VCaP (cell line): ENCODE measurements at regions not wholly inside any gene's neighbourhood (a gene's known extent, or its start where the extent isn't known, plus 50 kb on each side); places are given as distances from the start of the nearest gene placed in this dataset.

ENCODE experiments used
- H3K27ac ChIP-seq: fragments of 450-650 bp; 2 replicates; pipeline ENCODE4 v1.5.1; 2017
- TF ChIP-seq, protein P1 (sequence below): fragments of 450-650 bp; conservative IDR thresholded peaks from 2 replicates; pipeline ENCODE4 v1.5.1; 2017; ENCODE audit warnings: mild to moderate bottlenecking, moderate library complexity

DNA sequence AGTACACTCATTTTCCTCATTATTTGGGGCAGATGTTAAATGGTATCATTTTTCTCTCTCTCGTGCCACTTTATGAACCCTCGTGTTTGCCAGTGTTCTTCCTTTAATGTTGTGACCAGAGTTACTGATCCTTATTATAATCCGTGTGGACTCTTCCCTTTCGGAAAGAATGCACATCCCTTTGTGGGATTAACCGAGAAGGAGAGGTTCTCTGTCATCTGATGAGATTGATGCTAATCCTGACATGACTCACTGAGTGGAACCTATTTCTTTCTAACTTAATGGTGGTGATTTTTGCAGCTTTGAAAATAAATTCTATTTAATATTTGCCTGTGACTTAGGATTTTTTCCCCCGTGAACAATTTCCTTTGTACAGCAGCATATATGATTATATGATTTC lies 300.0 kb upstream of the MAN1A1 start:
- TF ChIP-seq, protein P1, sequence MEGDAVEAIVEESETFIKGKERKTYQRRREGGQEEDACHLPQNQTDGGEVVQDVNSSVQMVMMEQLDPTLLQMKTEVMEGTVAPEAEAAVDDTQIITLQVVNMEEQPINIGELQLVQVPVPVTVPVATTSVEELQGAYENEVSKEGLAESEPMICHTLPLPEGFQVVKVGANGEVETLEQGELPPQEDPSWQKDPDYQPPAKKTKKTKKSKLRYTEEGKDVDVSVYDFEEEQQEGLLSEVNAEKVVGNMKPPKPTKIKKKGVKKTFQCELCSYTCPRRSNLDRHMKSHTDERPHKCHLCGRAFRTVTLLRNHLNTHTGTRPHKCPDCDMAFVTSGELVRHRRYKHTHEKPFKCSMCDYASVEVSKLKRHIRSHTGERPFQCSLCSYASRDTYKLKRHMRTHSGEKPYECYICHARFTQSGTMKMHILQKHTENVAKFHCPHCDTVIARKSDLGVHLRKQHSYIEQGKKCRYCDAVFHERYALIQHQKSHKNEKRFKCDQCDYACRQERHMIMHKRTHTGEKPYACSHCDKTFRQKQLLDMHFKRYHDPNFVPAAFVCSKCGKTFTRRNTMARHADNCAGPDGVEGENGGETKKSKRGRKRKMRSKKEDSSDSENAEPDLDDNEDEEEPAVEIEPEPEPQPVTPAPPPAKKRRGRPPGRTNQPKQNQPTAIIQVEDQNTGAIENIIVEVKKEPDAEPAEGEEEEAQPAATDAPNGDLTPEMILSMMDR: no peak

DNA sequence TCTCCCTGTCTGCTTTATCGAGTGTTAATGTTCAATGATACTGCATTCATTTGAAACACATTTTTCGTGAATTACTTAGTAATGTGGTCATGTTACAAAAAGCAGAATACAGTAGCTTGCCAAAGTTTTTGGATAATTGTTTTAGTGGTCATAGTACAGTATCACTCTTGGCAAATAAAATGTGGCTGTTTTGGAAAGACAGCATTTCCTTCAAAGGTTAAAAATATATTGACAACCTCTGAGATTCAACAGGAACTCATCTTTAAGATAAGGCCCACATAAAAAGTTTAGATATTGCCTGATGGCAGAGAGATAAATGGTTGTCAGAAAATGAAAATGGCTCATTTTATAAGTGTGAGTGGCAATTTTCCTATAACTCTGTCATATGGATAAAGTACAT lies 297.7 kb upstream of the MAN1A1 start:
- TF ChIP-seq, protein P1: no peak
- H3K27ac ChIP-seq: no peak overlapping the region

More for the DNA sequence above, 300.0 kb upstream of the MAN1A1 start:
- H3K27ac ChIP-seq: no peak overlapping the region

DNA sequence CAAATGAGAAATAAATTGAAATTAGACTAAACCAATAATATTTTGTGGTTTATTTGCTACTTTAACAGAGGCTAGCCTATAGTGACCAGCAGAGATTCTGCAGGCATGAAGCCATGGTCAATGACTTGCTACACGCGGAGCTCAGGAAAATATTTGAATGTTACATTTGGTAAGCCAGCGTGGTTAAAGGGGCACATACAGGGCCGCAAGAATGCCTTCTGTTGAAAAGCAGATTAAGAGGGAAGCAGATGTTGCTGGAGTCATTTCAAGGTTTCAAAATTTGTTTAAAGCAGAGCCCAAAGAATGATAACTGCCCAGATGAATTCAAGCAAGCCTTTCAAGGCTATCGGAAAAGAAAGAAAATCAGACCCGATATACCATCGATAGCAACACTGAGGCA lies 294.3 kb upstream of the MAN1A1 start:
- TF ChIP-seq, protein P1: no peak
- no peak overlapping the region for H3K27ac ChIP-seq

DNA sequence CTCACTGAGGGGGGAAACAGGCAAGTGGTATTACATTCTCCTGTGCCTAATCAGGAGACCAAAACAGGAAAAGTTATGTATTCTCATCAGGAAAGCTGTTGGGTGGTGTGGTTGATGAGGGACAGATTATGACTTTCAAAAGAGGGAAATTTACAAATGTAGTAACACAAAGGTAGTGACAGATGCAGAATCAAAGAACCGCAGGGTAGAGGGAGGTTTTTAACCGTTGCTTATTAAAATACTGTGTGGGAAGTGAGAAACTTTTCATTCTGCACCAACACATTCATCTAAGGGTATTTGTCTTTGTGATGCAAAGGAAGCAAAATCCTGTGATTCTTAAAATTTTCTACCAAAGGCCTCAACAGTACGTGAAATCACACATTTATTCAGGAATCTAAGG lies 288.2 kb upstream of the MAN1A1 start:
- no peak overlapping the region for H3K27ac ChIP-seq
- TF ChIP-seq, protein P1: no peak

DNA sequence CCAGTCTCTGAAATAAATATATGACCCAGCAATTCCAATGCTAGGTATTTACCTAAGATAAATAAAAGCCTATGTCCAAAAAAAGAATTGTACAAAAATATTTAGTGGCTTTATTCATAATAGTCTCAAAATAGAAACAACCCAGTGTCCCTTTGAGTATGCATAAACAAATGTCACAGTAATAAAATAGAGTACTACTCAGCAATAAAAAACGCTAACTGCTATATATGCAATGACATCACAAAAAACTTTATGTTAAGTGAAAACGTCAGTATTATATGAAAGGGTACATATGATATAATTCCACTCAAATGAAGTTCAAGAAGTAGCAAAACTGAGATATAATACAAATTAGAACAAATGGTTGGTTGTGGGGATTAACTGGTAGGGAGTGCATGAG lies 286.5 kb upstream of the MAN1A1 start:
- no peak overlapping the region for H3K27ac ChIP-seq
- TF ChIP-seq, protein P1: no peak

DNA sequence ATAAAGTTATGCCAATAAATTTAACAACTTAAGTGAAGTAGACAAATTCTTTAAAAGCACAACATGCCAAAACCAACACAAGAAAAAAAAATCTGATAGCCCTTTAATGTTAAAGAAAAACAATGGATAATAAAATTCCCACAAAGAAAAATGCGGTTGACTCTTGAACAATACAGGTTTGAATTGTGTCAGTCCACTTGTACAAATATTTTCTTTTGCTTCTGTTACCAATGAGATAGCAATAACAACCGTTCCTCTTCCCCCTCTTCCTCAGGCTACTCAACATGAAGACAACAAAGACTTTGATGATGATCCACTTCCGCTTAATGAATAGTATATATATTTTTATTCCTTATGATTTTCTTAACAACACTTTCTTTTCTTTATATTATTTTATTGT lies 283.9 kb upstream of the MAN1A1 start:
- TF ChIP-seq, protein P1: no peak
- no peak overlapping the region for H3K27ac ChIP-seq

DNA sequence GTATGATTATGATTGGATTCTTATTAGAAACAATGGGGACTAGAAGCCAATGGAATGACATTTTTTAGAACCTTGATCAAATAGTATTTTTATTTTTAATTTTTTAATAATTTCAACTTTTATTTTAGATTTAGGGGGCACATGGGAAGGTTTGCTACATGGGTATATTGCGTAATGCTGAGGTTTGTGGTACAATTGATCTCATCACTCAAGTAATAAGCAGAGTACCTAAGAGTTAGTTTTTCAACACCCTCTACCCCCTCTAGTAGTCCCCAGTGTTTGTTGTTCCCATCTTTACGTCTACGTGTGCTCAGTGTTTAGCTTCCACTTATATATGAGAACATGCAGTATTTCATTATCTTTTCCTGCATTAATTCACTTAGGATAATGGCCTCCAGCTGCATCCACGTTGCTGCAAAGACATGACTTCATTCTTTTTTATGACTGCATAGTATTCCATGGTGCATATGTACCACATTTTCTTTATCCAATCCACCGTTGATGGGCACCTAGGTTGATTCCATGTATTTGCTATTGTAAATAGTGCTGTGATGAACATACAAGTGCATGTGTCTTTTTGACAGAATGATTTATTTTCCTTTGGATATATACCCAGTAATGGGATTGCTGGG lies 281.1 kb upstream of the MAN1A1 start:
- H3K27ac ChIP-seq: no peak overlapping the region
- TF ChIP-seq, protein P1: no peak
